HepG2 (cell line): ENCODE measurements at regions not wholly inside any gene's neighbourhood (a gene's known extent, or its start where the extent isn't known, plus 50 kb on each side); places are given as distances from the start of the nearest gene placed in this dataset.

Experiments used
- ATAC-seq: fragments of 200-7000 bp; cut with Tn5 transposase; 3 replicates; pipeline ENCODE4 v1.9.1; 2020; ENCODE audit warnings: mild to moderate bottlenecking, moderate library complexity
- BruUV-seq: library from RNA; stranded (reverse); fragments of 400-500 nt; replicated peaks from 2 replicates; lab custom pipeline; 2021; lab: Mats Ljungman, UMichigan
- CTCF ChIA-PET: fragments of 300-600 bp; formaldehyde crosslinking; extraction: SDS; loops from one replicate; lab custom pipeline; 2021; ENCODE audit warnings: low total read pairs, inconsistent platforms, low intra/inter-chr PET ratio; lab: Yijun Ruan, JAX
- POLR2A ChIA-PET: fragments of 350-600 bp; sonication (Branson Sonifier 250); formaldehyde crosslinking; loops from one replicate; lab custom pipeline; 2020; ENCODE audit warnings: antibody characterized with exemption, inconsistent platforms; lab: Yijun Ruan, JAX
- DNase-seq: peaks from one replicate; pipeline ENCODE4 v3.0.0-alpha.2; 2015; ENCODE audit warnings: low spot score
- FAIRE-seq: peaks from 3 replicates; lab custom pipeline; 2011; peaks lifted over from hg19 to GRCh38; lab: Jason Lieb, UNC
- H2AFZ ChIP-seq: one replicate; pipeline ENCODE4 v1.6.1; 2011; ENCODE audit warnings: low read length, inconsistent platforms
- H3K27ac ChIP-seq: fragments of 300-600 bp; 3 replicates; pipeline ENCODE4 v1.8.0; 2011; ENCODE audit warnings: mixed run types, mild to moderate bottlenecking, mixed read lengths, low read length, inconsistent platforms; ENCODE audit not compliant: insufficient read depth; ENCODE audit errors: extremely low read length
- H3K27me3 ChIP-seq, 2 experiments: fragments of 200-600 bp in 1 of 2; 2 replicates in 1 of 2; 3 replicates in 1 of 2; pipeline versions ENCODE4 v1.6.0 to v1.8.0; 2011; ENCODE audit warnings: low read length in 2 of 2, mild to moderate bottlenecking in 2 of 2, moderate library complexity in 2 of 2, inconsistent platforms in 1 of 2; ENCODE audit not compliant: insufficient read depth in 2 of 2, control insufficient read depth in 1 of 2
- H3K36me3 ChIP-seq, 2 experiments: fragments of 200-600 bp in 1 of 2; replicated peaks in 1 of 2; 2 replicates in 1 of 2; 3 replicates in 1 of 2; pipeline versions ENCODE4 v1.5.1 to v1.8.0; 2011; ENCODE audit warnings: low read length in 2 of 2, inconsistent platforms in 1 of 2; ENCODE audit not compliant: insufficient read depth in 2 of 2, control insufficient read depth in 1 of 2
- H3K4me1 ChIP-seq: 2 replicates; pipeline ENCODE4 v1.5.1; 2012; ENCODE audit warnings: low read length, inconsistent platforms; ENCODE audit not compliant: insufficient read depth
- H3K4me2 ChIP-seq: 2 replicates; pipeline ENCODE4 v1.6.0; 2011; ENCODE audit warnings: low read depth, low read length, inconsistent platforms
- H3K4me3 ChIP-seq, 3 experiments: fragments of 200-600 bp in 1 of 3; sonication (generic), shearing (Covaris generic) in 1 of 3; replicated peaks in 1 of 3; 2 replicates each; pipeline ENCODE4 v1.5.1; 2011 to 2016; ENCODE audit warnings: low read length in 3 of 3, inconsistent platforms in 2 of 3, low read depth in 2 of 3, mild to moderate bottlenecking in 2 of 3, control low read depth in 1 of 3, mixed read lengths in 1 of 3; ENCODE audit not compliant: insufficient read depth in 1 of 3
- H3K79me2 ChIP-seq: one replicate; pipeline ENCODE4 v1.6.1; 2011; ENCODE audit warnings: low read length, inconsistent platforms; ENCODE audit not compliant: insufficient read depth
- H3K9ac ChIP-seq: 2 replicates; pipeline ENCODE4 v1.6.0; 2011; ENCODE audit warnings: mild to moderate bottlenecking, low read depth, low read length, inconsistent platforms; ENCODE audit not compliant: insufficient read depth
- H3K9me3 ChIP-seq: 2 replicates; pipeline ENCODE4 v1.5.1; 2012; ENCODE audit warnings: mild to moderate bottlenecking, low read length
- H4K20me1 ChIP-seq: 2 replicates; pipeline ENCODE4 v1.6.0; 2011; ENCODE audit warnings: inconsistent platforms, mild to moderate bottlenecking, low read length, moderate library complexity; ENCODE audit not compliant: insufficient read depth
- AKAP8 ChIP-seq: sonication (generic); formaldehyde crosslinking; IDR thresholded peaks from 2 replicates; pipeline ENCODE4 v1.5.1; 2020; ENCODE audit warnings: mild to moderate bottlenecking, missing genetic modification reagents
- DNMT1 ChIP-seq: sonication (generic); formaldehyde crosslinking; IDR thresholded peaks from 2 replicates; pipeline ENCODE4 v1.5.1; 2020; ENCODE audit warnings: mild to moderate bottlenecking, missing genetic modification reagents
- GABPA ChIP-seq, 2 experiments: IDR thresholded peaks; 2 replicates each; pipeline ENCODE4 v1.6.1; 2011 to 2016; ENCODE audit warnings: low read depth in 2 of 2, low read length in 1 of 2, missing biosample characterization in 1 of 2, missing genetic modification characterization in 1 of 2
- GATA4 ChIP-seq: sonication (generic); IDR thresholded peaks from 2 replicates; pipeline ENCODE4 v1.6.1; 2016; ENCODE audit warnings: antibody characterized with exemption, low read depth, borderline replicate concordance
- HNF4A ChIP-seq: sonication (generic); formaldehyde crosslinking; IDR thresholded peaks from 2 replicates; pipeline ENCODE4 v1.4.0; 2020; ENCODE audit warnings: missing genetic modification reagents
- KAT8 ChIP-seq: IDR thresholded peaks from 2 replicates; pipeline ENCODE4 v1.6.1; 2016; ENCODE audit warnings: missing genetic modification reagents, missing compliant biosample characterization
- KDM3A ChIP-seq: IDR thresholded peaks from 2 replicates; pipeline ENCODE4 v1.6.1; 2018; ENCODE audit warnings: low read depth, missing compliant biosample characterization
- MED13 ChIP-seq: sonication (generic); formaldehyde crosslinking; IDR thresholded peaks from 2 replicates; pipeline ENCODE4 v1.5.0; 2020; ENCODE audit warnings: missing genetic modification reagents
- PHF8 ChIP-seq: sonication (generic); formaldehyde crosslinking; IDR thresholded peaks from 2 replicates; pipeline ENCODE4 v1.5.0; 2020; ENCODE audit warnings: missing genetic modification reagents
- SP5 ChIP-seq: IDR thresholded peaks from 2 replicates; pipeline ENCODE4 v1.6.1; 2016; ENCODE audit warnings: low read depth, borderline replicate concordance
- ZNF205 ChIP-seq: IDR thresholded peaks from 2 replicates; pipeline ENCODE4 v1.6.1; 2018; ENCODE audit warnings: missing biosample characterization, missing genetic modification reagents
- ZNF563 ChIP-seq: sonication (generic); formaldehyde crosslinking; IDR thresholded peaks from 2 replicates; pipeline ENCODE4 v1.8.0; 2022; ENCODE audit warnings: mild to moderate bottlenecking, moderate library complexity, missing genetic modification reagents
- ZNF572 ChIP-seq: sonication (generic); formaldehyde crosslinking; IDR thresholded peaks from 2 replicates; pipeline ENCODE4 v1.5.1; 2020; ENCODE audit warnings: mild to moderate bottlenecking, missing genetic modification reagents
- ZNF597 ChIP-seq: sonication (generic); formaldehyde crosslinking; IDR thresholded peaks from 2 replicates; pipeline ENCODE4 v1.5.0; 2020; ENCODE audit warnings: missing genetic modification reagents
- ZNF747 ChIP-seq: sonication (generic); formaldehyde crosslinking; IDR thresholded peaks from 2 replicates; pipeline ENCODE4 v1.8.1; 2023; ENCODE audit warnings: missing genetic modification reagents, mild to moderate bottlenecking, borderline replicate concordance
- ZNF839 ChIP-seq: sonication (generic); formaldehyde crosslinking; IDR thresholded peaks from 2 replicates; pipeline ENCODE4 v1.4.0; 2020; ENCODE audit warnings: missing genetic modification reagents, mild to moderate bottlenecking, borderline replicate concordance
- ZNF841 ChIP-seq: sonication (generic); formaldehyde crosslinking; IDR thresholded peaks from 2 replicates; pipeline ENCODE4 v1.8.1; 2023; ENCODE audit warnings: missing genetic modification reagents, borderline replicate concordance
- WGBS: methylation state at CpG from one replicate; pipeline ENCODE4 v1.1.6; 2017; ENCODE audit warnings: low lambda C conversion rate; 5-methylcytosine and 5-hydroxymethylcytosine counted together
- in situ Hi-C: cut with HindIII; loops from 2 replicates; pipeline ENCODE4 v1.10.0; 2017; ENCODE audit warnings: low pct_unique_long_range_greater_than_20kb; ENCODE audit not compliant: extremely low pct_ligation_motif_present
- intact Hi-C: fragments of 100-400 bp; cut with micrococcal nuclease; formaldehyde crosslinking; loops from one replicate; pipeline ENCODE4 v1.10.0; 2022; ENCODE audit not compliant: unreplicated experiment
- TF ChIP-seq, protein P1 (sequence below): sonication (generic); formaldehyde crosslinking; IDR thresholded peaks from 2 replicates; pipeline ENCODE4 v1.4.0; 2020; ENCODE audit warnings: missing genetic modification reagents, borderline replicate concordance
- TF ChIP-seq, protein P2 (sequence below): fragments of 450-650 bp; IDR thresholded peaks from 2 replicates; pipeline ENCODE4 v1.6.1; 2016

DNA sequence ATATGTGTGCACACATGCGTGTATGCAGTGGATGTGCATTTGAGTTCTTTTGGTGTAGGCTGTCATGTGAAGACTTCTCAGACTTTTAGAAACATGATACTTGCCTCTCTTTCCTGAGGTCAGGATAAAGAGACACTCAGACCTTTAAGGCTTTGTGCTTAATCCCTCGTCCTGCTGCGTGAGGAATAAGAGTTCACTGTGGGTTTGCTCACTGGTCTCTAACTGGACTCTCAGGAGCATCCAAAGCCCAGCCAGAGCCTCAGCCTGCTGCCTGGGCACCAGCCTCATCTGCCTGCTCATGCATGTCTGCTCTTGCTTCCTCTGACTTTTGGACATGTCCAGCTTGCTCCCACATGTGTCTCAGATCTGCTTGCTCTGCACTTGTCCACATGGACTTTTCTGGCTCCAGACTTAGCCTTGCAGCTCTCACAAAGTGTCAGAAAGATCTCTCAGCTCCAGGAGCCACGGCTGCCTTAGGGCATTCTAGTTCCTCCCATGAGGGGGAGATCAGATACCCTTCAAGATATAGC lies 65.1 kb upstream of the ZNF366 start (continued):
- TF ChIP-seq, protein P1, sequence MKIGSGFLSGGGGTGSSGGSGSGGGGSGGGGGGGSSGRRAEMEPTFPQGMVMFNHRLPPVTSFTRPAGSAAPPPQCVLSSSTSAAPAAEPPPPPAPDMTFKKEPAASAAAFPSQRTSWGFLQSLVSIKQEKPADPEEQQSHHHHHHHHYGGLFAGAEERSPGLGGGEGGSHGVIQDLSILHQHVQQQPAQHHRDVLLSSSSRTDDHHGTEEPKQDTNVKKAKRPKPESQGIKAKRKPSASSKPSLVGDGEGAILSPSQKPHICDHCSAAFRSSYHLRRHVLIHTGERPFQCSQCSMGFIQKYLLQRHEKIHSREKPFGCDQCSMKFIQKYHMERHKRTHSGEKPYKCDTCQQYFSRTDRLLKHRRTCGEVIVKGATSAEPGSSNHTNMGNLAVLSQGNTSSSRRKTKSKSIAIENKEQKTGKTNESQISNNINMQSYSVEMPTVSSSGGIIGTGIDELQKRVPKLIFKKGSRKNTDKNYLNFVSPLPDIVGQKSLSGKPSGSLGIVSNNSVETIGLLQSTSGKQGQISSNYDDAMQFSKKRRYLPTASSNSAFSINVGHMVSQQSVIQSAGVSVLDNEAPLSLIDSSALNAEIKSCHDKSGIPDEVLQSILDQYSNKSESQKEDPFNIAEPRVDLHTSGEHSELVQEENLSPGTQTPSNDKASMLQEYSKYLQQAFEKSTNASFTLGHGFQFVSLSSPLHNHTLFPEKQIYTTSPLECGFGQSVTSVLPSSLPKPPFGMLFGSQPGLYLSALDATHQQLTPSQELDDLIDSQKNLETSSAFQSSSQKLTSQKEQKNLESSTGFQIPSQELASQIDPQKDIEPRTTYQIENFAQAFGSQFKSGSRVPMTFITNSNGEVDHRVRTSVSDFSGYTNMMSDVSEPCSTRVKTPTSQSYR (CRISPR knock-in tag) = no peak
- no peak for TF ChIP-seq GATA4
- no peak for TF ChIP-seq KDM3A (CRISPR knock-in tag)
- no peak for TF ChIP-seq ZNF597 (CRISPR knock-in tag)
- no peak for TF ChIP-seq ZNF205
- no peak for TF ChIP-seq ZNF572 (CRISPR knock-in tag)
- no peak for TF ChIP-seq ZNF747 (CRISPR knock-in tag)
- no peak for TF ChIP-seq HNF4A (CRISPR knock-in tag)
- no peak for TF ChIP-seq ZNF563 (CRISPR knock-in tag)
- TF ChIP-seq PHF8 = no peak

DNA sequence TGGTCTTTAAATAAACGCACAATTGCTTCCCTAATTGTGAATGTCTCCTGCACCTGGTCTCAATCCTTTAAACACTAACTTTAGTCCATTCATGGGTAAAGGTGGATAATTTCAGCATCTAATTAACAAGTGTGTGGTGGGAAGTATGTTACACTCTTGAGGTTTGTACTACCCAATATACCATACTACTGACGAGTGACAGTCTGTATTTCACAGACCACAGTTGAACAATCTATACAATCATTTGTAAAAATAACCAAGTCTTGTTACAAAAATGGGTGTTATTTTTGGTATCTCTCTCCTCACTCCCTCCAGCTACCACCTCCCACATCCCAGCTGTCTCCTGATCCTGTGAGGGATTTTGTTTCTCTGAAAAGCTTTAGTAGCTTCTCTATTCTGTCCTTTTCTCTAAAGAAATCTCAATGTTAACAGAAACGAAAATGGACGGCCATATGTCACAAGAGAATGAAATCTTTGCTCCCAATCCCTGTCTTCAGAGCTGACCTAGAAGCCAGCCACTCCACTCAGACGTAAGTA lies 62.3 kb upstream of the ZNF366 start:
- Histone ChIP-seq H3K9ac (no peak overlapping the region), H3K36me3 (no peaks in the 10 kb centered on the region), H3K4me3 (no peak overlapping the region), H4K20me1 (no peaks in the 10 kb centered on the region), H3K4me1 (no peaks in the 10 kb centered on the region), H3K79me2 (no peaks in the 10 kb centered on the region), H3K27me3 (peaks cover 2 to 10% of the 10 kb centered on the region in 2 experiments; a peak in 3 of 5 replicates), H2AFZ (no peak overlapping the region), H3K27ac (no peak overlapping the region), H3K9me3 (no peaks in the 10 kb centered on the region), H3K4me2 (no peak overlapping the region)
- intact Hi-C loops = no loop called here
- no TSS peak for BruUV-seq
- ATAC-seq (no peak), FAIRE-seq (no peak), DNase-seq (no peak)
- in situ Hi-C loops = no loop called here
- CTCF ChIA-PET = no interaction called here
- POLR2A ChIA-PET = no interaction called here
- WGBS = under 1% methylated on average over 5 of the region's 5 CpGs
- no peak for TF ChIP-seq MED13 (CRISPR knock-in tag)
- no peak for TF ChIP-seq DNMT1
- no peak for TF ChIP-seq GABPA (IDR thresholded peaks at IDR 0.05; ENCODE audit: low read depth, low read length)
- TF ChIP-seq GABPA (CRISPR knock-in tag; IDR thresholded peaks at IDR 0.05; ENCODE audit: low read depth) = no peak
- TF ChIP-seq SP5 (CRISPR knock-in tag) = no peak
- no peak for TF ChIP-seq ZNF841 (CRISPR knock-in tag)
- TF ChIP-seq ZNF839 (CRISPR knock-in tag) = no peak
- TF ChIP-seq, protein P2, sequence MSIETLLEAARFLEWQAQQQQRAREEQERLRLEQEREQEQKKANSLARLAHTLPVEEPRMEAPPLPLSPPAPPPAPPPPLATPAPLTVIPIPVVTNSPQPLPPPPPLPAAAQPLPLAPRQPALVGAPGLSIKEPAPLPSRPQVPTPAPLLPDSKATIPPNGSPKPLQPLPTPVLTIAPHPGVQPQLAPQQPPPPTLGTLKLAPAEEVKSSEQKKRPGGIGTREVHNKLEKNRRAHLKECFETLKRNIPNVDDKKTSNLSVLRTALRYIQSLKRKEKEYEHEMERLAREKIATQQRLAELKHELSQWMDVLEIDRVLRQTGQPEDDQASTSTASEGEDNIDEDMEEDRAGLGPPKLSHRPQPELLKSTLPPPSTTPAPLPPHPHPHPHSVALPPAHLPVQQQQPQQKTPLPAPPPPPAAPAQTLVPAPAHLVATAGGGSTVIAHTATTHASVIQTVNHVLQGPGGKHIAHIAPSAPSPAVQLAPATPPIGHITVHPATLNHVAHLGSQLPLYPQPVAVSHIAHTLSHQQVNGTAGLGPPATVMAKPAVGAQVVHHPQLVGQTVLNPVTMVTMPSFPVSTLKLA = no peak
- TF ChIP-seq AKAP8 (CRISPR knock-in tag) = no peak
- no peak for TF ChIP-seq KAT8 (CRISPR knock-in tag)
